A673 (cell line): ENCODE measurements at regions not wholly inside any gene's neighbourhood (a gene's known extent, or its start where the extent isn't known, plus 50 kb on each side); places are given as distances from the start of the nearest gene placed in this dataset.

ENCODE experiments used
- BruUV-seq: library from RNA; stranded (reverse); fragments of 400-500 nt; replicated peaks from 2 replicates; lab custom pipeline; 2021; lab: Mats Ljungman, UMichigan
- CTCF ChIA-PET: fragments of 300-600 bp; sonication (Branson Sonifier 250); formaldehyde crosslinking; loops from one replicate; lab custom pipeline; 2022; ENCODE audit warnings: antibody characterized with exemption; lab: Charles Lee
- POLR2A ChIA-PET: fragments of 300-600 bp; sonication (Branson Sonifier 250); formaldehyde crosslinking; loops from one replicate; lab custom pipeline; 2022; ENCODE audit warnings: antibody characterized with exemption; ENCODE audit not compliant: low non-redundant PET; lab: Charles Lee
- DNase-seq: peaks from one replicate; pipeline ENCODE4 v3.0.0-alpha.2; 2015; ENCODE audit warnings: low spot score
- H3K27ac ChIP-seq: fragments of 200-600 bp; sonication (generic); 2 replicates; pipeline ENCODE4 v1.5.1; 2016; ENCODE audit warnings: mixed run types, low read depth, mild to moderate bottlenecking, mixed read lengths, antibody characterized with exemption, low read length; ENCODE audit not compliant: poor library complexity, severe bottlenecking
- H3K27me3 ChIP-seq: fragments of 200-600 bp; sonication (generic); replicated peaks from 2 replicates; pipeline ENCODE4 v1.6.1; 2017; ENCODE audit warnings: mixed run types, low read depth, mild to moderate bottlenecking, mixed read lengths, antibody characterized with exemption, low read length; ENCODE audit not compliant: insufficient read depth, poor library complexity
- H3K36me3 ChIP-seq: fragments of 200-600 bp; sonication (generic); 2 replicates; pipeline ENCODE4 v1.6.1; 2016; ENCODE audit warnings: mixed run types, mild to moderate bottlenecking, mixed read lengths, antibody characterized with exemption, low read length; ENCODE audit not compliant: insufficient read depth, poor library complexity, severe bottlenecking
- H3K4me1 ChIP-seq: fragments of 200-600 bp; sonication (generic); 2 replicates; pipeline ENCODE4 v1.6.1; 2017; ENCODE audit warnings: mixed run types, mild to moderate bottlenecking, mixed read lengths, antibody characterized with exemption, low read length; ENCODE audit not compliant: insufficient read depth, poor library complexity, severe bottlenecking
- H3K4me3 ChIP-seq: fragments of 200-600 bp; sonication (generic); 2 replicates; pipeline ENCODE4 v1.5.1; 2016; ENCODE audit warnings: low read depth, mixed run types, mild to moderate bottlenecking, mixed read lengths, low read length; ENCODE audit not compliant: poor library complexity, severe bottlenecking
- H3K9me3 ChIP-seq: fragments of 200-600 bp; sonication (generic); 2 replicates; pipeline ENCODE4 v1.6.1; 2016; ENCODE audit warnings: mixed run types, low read depth, mild to moderate bottlenecking, mixed read lengths, antibody characterized with exemption, low read length; ENCODE audit not compliant: poor library complexity, severe bottlenecking
- CTCF ChIP-seq: fragments of 300-800, 200-600 bp; sonication (generic); conservative IDR thresholded peaks from 2 replicates; pipeline ENCODE4 v1.5.1; 2017; ENCODE audit warnings: low read depth, mild to moderate bottlenecking, antibody characterized with exemption, low read length, moderate library complexity, mixed read lengths
- EZH2 ChIP-seq: fragments of 200-600 bp; sonication (generic); IDR thresholded peaks from 2 replicates; pipeline ENCODE4 v1.6.1; 2017; ENCODE audit warnings: borderline replicate concordance, low read depth, mild to moderate bottlenecking, mixed read lengths, antibody characterized with exemption, low read length; ENCODE audit not compliant: poor library complexity, severe bottlenecking
- intact Hi-C: fragments of 100-400 bp; cut with micrococcal nuclease; formaldehyde crosslinking; loops from one replicate; pipeline ENCODE4 v1.10.0; 2022; ENCODE audit not compliant: unreplicated experiment

- intact Hi-C loops: no loop called here
- POLR2A ChIA-PET: interaction anchor here (0.5 kb wide), 1 partner anchor 31 kb away, joined by 4 read pairs; no protein-coding TSS in a partner anchor
- BruUV-seq: no TSS peak
- Histone ChIP-seq H3K4me1 (no peaks in the 10 kb centered on the region), H3K27ac (no peak overlapping the region), H3K36me3 (no peaks in the 10 kb centered on the region), H3K9me3 (no peaks in the 10 kb centered on the region), H3K4me3 (no peak overlapping the region), H3K27me3 (no peaks in the 10 kb centered on the region)
- CTCF ChIA-PET: no interaction called here
- DNase-seq: no peak
- no peak for TF ChIP-seq CTCF
- no peak for TF ChIP-seq EZH2
These were observed 182.8 kb upstream of the FOXQ1 start for GRCh38 chr6:1129131-1129530.

GRCh38 chr6:1127597-1128288, 184.2 kb upstream of the FOXQ1 start:
- TF ChIP-seq CTCF (no peak), EZH2 (no peak)
- CTCF ChIA-PET: no interaction called here
- BruUV-seq: no TSS peak
- H3K4me1 ChIP-seq: no peaks in the 10 kb centered on the region
- H3K9me3 ChIP-seq: no peaks in the 10 kb centered on the region
- H3K4me3 ChIP-seq: no peak overlapping the region
- no peak overlapping the region for H3K27ac ChIP-seq
- DNase-seq: no peak
- no peaks in the 10 kb centered on the region for H3K27me3 ChIP-seq
- POLR2A ChIA-PET: no interaction called here
- H3K36me3 ChIP-seq: no peaks in the 10 kb centered on the region
- intact Hi-C loops: no loop called here

- H3K4me3 ChIP-seq: no peak overlapping the region
- POLR2A ChIA-PET: no interaction called here
- TF ChIP-seq CTCF (no peak), EZH2 (no peak)
- no peak for DNase-seq
- CTCF ChIA-PET: no interaction called here
- no peaks in the 10 kb centered on the region for H3K27me3 ChIP-seq
- H3K36me3 ChIP-seq: no peaks in the 10 kb centered on the region
- H3K27ac ChIP-seq: no peak overlapping the region
- intact Hi-C loops: no loop called here
- H3K4me1 ChIP-seq: no peaks in the 10 kb centered on the region
- BruUV-seq: no TSS peak
- no peaks in the 10 kb centered on the region for H3K9me3 ChIP-seq
These were observed 184.8 kb upstream of the FOXQ1 start for GRCh38 chr6:1127129-1127528.
